MV-4-11 (cell line): ENCODE measurements at regions not wholly inside any gene's neighbourhood (a gene's known extent, or its start where the extent isn't known, plus 50 kb on each side); places are given as distances from the start of the nearest gene placed in this dataset.

Source experiments
- DNase-seq: peaks from one replicate; lab custom pipeline; 2025; lab: John Stamatoyannopoulos, UW

- no peak for DNase-seq
These were observed 679.0 kb upstream of the RAB6C start for GRCh38 chr2:129300456-129300855.

DNA sequence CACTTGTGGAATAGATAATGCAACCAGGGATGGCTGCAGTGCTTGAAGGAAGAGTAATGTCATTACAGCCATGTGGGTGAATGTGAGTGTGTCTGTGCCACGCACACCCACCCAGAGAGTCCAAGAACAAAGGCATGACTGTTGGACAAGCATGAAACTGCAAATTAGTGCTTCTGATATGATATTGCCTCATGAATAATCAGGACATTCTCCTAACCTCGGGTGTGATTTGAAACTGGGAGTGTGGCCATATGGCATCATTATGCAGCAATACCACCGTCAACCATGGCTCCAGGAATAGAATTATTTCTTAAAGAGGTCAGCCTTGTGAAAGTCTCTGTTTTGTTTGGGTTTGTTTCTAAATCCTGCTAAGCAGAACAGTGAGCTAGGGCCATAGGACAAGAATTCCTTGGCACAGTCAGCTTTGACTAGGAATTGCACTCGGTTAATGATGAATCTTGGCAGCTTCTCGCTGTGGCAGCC, 678.0 kb upstream of the RAB6C start:
- no peak for DNase-seq

DNA sequence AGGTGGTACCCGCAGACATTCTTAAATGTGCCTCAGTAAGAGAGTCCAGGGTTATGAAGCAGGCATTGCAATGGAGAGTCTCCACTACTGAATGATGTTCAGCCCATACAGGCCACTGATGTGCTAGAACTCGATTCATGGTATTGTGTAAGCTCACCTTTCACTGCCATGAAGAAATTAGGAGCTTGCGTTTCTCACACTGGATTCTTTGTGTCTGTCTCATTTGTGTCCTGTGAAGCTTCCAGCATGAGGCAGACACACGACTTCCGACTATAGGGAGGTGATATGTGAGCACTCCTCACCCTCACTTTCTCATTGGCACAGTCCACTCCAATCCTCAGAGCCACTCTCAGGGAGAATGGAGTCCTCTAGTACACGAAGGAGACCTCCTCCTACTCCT, 677.4 kb upstream of the RAB6C start:
- DNase-seq: no peak

GRCh38 chr2:129302561-129303183, 676.8 kb upstream of the RAB6C start:
- DNase-seq: no peak

DNA sequence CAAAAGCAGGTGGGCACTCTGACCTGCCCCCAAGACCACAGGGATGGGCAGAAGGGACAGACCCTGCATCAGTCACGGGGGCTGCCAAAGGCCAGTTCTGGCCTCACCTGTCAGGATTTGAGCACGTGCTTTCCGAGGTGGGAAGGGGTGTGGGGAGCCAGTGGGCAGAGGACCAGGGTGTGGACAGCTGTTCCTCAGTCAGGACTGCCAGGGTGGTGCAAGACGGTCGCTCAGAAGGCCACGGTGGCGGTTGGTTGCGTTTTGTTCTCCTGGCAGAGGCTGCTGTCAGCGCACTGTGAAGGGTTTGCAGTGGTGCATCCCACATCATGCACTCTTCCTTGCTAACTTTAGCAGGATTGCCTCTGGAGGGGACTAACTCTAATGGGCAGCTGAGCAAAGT, 665.3 kb upstream of the RAB6C start:
- DNase-seq: no peak

- DNase-seq: no peak
These were observed 660.7 kb upstream of the RAB6C start for GRCh38 chr2:129318581-129319421.

GRCh38 chr2:129319422-129319717, 660.1 kb upstream of the RAB6C start:
- DNase-seq: no peak

- no peak for DNase-seq
These were observed 659.2 kb upstream of the RAB6C start for GRCh38 chr2:129320288-129320687.

- no peak for DNase-seq
These were observed 655.1 kb upstream of the RAB6C start for GRCh38 chr2:129324349-129324748.

DNA sequence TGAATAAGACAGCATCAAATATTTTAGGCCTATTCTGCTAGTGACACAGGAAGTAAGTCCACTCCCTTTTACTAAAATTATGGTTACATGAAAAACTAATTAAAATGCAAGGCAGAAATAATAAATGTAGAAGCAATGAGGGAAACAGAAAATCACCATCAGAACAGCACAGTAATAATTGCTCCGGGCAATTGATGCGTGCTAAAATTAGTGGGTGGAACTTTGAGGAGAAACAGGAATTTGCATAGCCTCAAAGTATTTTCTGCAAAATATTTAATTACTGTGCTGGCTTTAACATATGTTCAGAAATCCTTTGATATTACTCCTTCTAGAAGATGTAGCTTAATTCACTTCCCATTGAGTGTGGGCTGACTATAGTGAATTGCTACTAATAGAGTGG, 654.3 kb upstream of the RAB6C start:
- no peak for DNase-seq

DNA sequence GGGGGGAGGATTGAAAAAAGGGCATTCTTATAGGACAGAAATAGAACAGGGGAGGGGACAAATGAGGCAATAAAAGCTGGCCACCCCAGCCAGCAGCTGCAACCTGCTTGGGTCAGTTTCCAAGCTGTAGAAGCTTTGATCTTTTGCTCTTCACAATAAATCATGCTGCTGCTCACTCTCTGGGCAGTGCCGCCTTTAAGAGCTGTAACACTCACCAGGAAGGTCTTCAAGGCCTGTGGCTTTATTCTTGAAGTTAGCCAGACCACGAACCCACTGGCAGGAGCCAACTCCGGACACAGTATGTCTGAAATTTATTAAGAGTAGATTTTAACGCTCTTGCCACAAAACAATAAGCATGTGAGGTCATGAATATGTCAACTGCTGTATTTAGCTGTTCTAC, 649.9 kb upstream of the RAB6C start:
- DNase-seq: peak; percentile 29

DNA sequence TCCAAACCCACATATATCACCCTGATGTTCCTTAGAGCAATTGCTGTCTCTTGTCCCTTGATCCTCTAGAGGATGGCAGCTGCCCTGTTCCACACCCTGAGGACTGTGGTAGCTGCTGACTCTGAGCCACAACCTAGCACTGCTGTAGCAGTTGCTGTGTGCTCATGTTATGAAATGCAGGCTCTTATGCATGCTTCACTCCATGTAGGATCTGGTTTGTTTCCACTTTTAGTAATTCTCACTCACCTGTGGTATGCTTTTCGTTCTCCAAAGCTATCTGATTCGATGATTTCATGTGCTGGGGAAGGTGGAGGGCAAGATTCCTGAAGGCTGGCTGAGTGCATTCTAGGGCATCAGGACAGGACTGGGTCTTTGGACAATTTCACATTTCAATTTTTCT, 649.0 kb upstream of the RAB6C start:
- DNase-seq: no peak

DNA sequence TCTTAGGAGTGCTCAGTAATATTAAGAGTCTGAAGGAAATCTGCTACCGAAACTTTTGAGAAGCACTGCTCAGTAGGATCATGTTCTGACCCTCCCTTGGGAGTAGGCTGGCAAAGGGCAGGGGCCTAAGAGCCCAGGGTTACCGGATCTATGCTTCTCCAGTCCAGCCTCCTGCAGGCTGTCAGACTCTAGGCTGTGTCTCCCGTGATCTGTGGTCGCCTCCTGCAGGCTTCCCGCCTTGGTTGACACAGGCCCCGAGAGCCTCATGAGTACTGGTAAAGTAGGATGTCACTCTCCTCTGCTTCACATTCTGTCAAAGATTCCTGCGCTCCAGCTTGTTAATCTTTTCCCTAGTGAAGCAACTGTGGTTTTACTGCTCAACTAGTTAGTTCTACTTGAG, 647.8 kb upstream of the RAB6C start:
- DNase-seq: no peak

DNA sequence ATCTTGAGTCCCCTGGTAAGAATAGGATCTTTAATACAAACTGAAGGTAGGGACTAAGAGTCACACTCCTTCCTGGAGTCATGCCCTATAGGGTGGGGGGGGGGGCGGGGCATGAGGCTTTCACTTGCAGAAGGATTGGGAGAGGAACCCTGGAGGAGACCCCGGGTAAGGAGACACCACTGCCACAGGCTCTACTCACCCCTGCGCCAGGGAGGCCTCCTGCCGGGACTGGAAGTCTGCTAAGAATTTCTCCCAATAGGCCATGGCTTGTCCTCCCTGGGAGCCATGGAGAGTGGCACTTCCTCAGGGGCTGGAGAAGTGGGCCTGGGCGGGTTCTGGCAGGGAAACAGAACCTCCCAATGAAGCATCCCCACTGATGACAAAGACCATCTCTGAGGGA, 645.3 kb upstream of the RAB6C start:
- no peak for DNase-seq

DNA sequence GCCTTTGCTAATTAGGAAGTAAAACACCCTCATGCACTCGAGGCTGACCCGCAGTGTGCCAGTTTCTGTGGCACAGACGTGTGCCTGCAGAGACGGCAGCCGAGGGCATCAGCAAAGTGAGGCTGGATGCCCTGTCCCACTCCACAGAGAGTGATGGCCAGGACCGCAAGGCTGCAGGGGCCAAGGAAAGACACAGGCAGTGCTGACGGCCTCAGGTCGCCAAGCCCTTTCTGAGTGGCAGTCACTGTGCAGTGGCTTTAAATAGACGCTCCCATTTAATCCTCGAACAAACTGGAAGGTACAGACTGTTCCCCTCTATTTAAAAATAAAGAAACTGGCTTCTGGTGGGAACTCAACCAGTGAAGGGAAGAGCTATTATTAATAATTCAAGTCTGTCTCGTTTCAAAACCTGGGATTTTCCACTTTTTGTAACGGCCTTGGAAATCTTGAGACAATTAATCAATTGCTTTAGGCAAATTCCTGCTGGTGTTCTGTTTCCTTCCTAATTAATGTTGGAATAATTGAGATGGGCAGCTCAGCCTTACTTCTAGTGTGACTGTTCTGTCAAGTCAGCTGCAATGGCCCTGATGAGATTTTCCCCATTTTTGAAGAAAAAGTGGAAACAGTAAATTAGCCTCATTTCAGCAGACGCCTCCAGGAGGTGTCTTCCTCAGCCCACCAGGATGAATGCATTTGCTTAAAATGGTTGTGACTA, 644.6 kb upstream of the RAB6C start:
- no peak for DNase-seq

DNA sequence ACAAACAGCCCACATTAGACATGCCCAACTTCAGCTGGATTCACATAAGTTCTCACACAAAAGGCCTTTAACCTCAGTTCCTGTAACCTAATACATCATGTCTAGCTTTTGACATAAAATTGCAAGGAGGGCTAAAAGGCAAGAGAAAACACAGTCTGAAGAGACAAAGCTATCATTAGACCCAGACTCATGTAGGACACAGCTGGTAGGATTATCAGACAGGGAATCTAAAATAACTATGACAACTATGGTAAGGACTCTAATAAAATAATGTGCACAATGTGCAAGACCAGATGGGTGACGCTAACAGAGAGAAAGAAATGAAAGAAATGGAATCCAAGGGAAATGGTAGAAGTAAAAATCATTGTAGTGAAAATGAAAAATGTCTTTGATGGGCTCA, 643.2 kb upstream of the RAB6C start:
- DNase-seq: no peak

GRCh38 chr2:129337076-129337475, 642.4 kb upstream of the RAB6C start:
- DNase-seq: no peak

- DNase-seq: no peak
These were observed 633.9 kb upstream of the RAB6C start for GRCh38 chr2:129345540-129345939.

- DNase-seq: peak; percentile 86
These were observed 631.8 kb upstream of the RAB6C start for GRCh38 chr2:129347486-129348217.

DNA sequence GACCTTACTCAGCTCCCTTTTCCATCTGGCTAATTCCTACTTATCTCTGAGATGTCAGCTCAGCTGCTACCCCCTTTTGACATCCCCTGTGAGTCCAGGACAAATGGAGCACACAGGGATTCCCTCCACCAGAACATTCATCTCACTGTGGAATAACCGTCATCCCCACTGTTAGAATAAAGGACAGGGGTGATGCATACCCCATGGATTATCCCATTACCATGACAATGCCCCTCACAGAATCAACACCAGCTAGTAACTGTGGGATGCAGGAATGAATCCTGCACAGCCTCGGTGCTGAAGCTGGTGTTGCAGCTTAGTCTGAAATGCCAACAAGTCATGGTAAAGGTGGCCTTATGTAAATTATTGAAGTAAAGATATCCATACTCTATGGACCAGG, 624.8 kb upstream of the RAB6C start:
- no peak for DNase-seq

GRCh38 chr2:129361688-129362087, 617.8 kb upstream of the RAB6C start:
- no peak for DNase-seq

GRCh38 chr2:129366263-129366662, 613.2 kb upstream of the RAB6C start:
- DNase-seq: no peak

GRCh38 chr2:129367107-129367506, 612.4 kb upstream of the RAB6C start:
- DNase-seq: no peak
